SK-N-SH (cell line): ENCODE measurements at regions not wholly inside any gene's neighbourhood (a gene's known extent, or its start where the extent isn't known, plus 50 kb on each side); places are given as distances from the start of the nearest gene placed in this dataset.

Source experiments
- CTCF ChIA-PET: fragments of 300-600, 350-600 bp; formaldehyde crosslinking; extraction: SDS; loops from one replicate; lab custom pipeline; 2021; lab: Yijun Ruan, JAX
- POLR2A ChIA-PET: fragments of 350-600 bp; sonication (Branson Sonifier 250); formaldehyde crosslinking; extraction: SDS; loops from one replicate; lab custom pipeline; 2020; ENCODE audit warnings: antibody characterized with exemption, inconsistent platforms; lab: Yijun Ruan, JAX
- DNase-seq: peaks from one replicate; pipeline ENCODE4 v3.0.0; 2012
- H2AFZ ChIP-seq: fragments of 200-600 bp; sonication (generic); 2 replicates; pipeline ENCODE4 v1.8.1; 2016; ENCODE audit warnings: antibody characterized with exemption, mild to moderate bottlenecking, low read depth
- H3F3A ChIP-seq: fragments of 200-600 bp; sonication (generic); replicated peaks from 2 replicates; pipeline ENCODE3; 2016; ENCODE audit warnings: antibody characterized with exemption, mild to moderate bottlenecking; ENCODE audit not compliant: insufficient read depth
- H3K27ac ChIP-seq, 2 experiments: fragments of 200-500 bp in 1 of 2; fragments of 200-600 bp in 1 of 2; sonication (Bioruptor generic) in 1 of 2; sonication (generic), shearing (Covaris generic) in 1 of 2; 2 replicates each; pipeline versions ENCODE4 v1.5.1 to v1.6.1; 2014 to 2016; ENCODE audit warnings: low read depth in 2 of 2, inconsistent platforms in 1 of 2, low read length in 1 of 2, mild to moderate bottlenecking in 1 of 2, mixed read lengths in 1 of 2
- H3K27me3 ChIP-seq: fragments of 200-600 bp; sonication (generic), shearing (Covaris generic); 2 replicates; pipeline ENCODE4 v1.6.1; 2016; ENCODE audit warnings: mixed run types; ENCODE audit not compliant: insufficient read depth
- H3K36me3 ChIP-seq, 2 experiments: fragments of 200-500 bp in 1 of 2; fragments of 200-600 bp in 1 of 2; sonication (Bioruptor generic) in 1 of 2; sonication (generic) in 1 of 2; replicated peaks in 1 of 2; 2 replicates each; pipeline versions ENCODE3 to v1.5.1; 2014 to 2016; ENCODE audit warnings: low read length in 1 of 2, mild to moderate bottlenecking in 1 of 2; ENCODE audit not compliant: insufficient read depth in 2 of 2, control insufficient read depth in 1 of 2
- H3K4me1 ChIP-seq, 2 experiments: fragments of 200-500 bp in 1 of 2; fragments of 200-600 bp in 1 of 2; sonication (Bioruptor generic) in 1 of 2; sonication (generic), shearing (Covaris generic) in 1 of 2; 2 replicates each; pipeline versions ENCODE4 v1.5.1 to v1.6.1; 2014 to 2016; ENCODE audit warnings: low read depth in 1 of 2, low read length in 1 of 2, mixed run types in 1 of 2; ENCODE audit not compliant: insufficient read depth in 2 of 2, control insufficient read depth in 1 of 2
- H3K4me2 ChIP-seq: fragments of 200-600 bp; sonication (generic), shearing (Covaris generic); 2 replicates; pipeline ENCODE4 v1.6.1; 2017; ENCODE audit warnings: mixed run types
- H3K4me3 ChIP-seq, 2 experiments: fragments of 200-500 bp in 1 of 2; fragments of 200-600 bp in 1 of 2; sonication (Bioruptor generic) in 1 of 2; sonication (generic), shearing (Covaris generic) in 1 of 2; 2 replicates each; pipeline versions ENCODE4 v1.5.1 to v1.8.1; 2014 to 2016; ENCODE audit warnings: low read depth in 2 of 2, inconsistent platforms in 1 of 2, low read length in 1 of 2, mild to moderate bottlenecking in 1 of 2, mixed read lengths in 1 of 2, moderate library complexity in 1 of 2
- H3K79me2 ChIP-seq: fragments of 200-600 bp; sonication (generic); 2 replicates; pipeline ENCODE4 v1.8.1; 2017; ENCODE audit warnings: mild to moderate bottlenecking; ENCODE audit not compliant: insufficient read depth
- H3K9ac ChIP-seq: fragments of 200-600 bp; sonication (generic); 2 replicates; pipeline ENCODE4 v1.6.1; 2017; ENCODE audit warnings: mixed run types
- H3K9me2 ChIP-seq: fragments of 200-600 bp; sonication (generic); 2 replicates; pipeline ENCODE4 v1.6.1; 2017; ENCODE audit warnings: mixed run types
- H3K9me3 ChIP-seq: fragments of 200-600 bp; sonication (generic); 2 replicates; pipeline ENCODE4 v1.6.1; 2017; ENCODE audit warnings: mixed run types, mild to moderate bottlenecking, moderate library complexity
- H4K20me1 ChIP-seq: fragments of 200-600 bp; sonication (generic); 2 replicates; pipeline ENCODE4 v1.6.1; 2017; ENCODE audit warnings: mild to moderate bottlenecking, mixed run types; ENCODE audit not compliant: insufficient read depth
- ELF1 ChIP-seq: IDR thresholded peaks from 2 replicates; pipeline ENCODE4 v1.4.0; 2012
- FOXJ3 ChIP-seq: sonication (generic); formaldehyde crosslinking; IDR thresholded peaks from 2 replicates; pipeline ENCODE4 v1.5.1; 2020; ENCODE audit warnings: mild to moderate bottlenecking, missing genetic modification reagents
- GABPA ChIP-seq: IDR thresholded peaks from 2 replicates; pipeline ENCODE4 v1.4.0; 2012; ENCODE audit warnings: low read depth, mild to moderate bottlenecking
- JUND ChIP-seq: IDR thresholded peaks from 2 replicates; pipeline ENCODE4 v1.4.0; 2012
- NFIC ChIP-seq: IDR thresholded peaks from 2 replicates; pipeline ENCODE4 v1.4.0; 2012; ENCODE audit warnings: borderline replicate concordance
- NRF1 ChIP-seq: IDR thresholded peaks from 2 replicates; pipeline ENCODE4 v1.6.1; 2012; ENCODE audit warnings: low read depth, mild to moderate bottlenecking, low read length
- PBX3 ChIP-seq: IDR thresholded peaks from 2 replicates; pipeline ENCODE4; 2012
- RAD21 ChIP-seq: IDR thresholded peaks from 2 replicates; pipeline ENCODE4 v1.6.1; 2012; ENCODE audit warnings: mild to moderate bottlenecking, low read length
- REST ChIP-seq: IDR thresholded peaks from 2 replicates; pipeline ENCODE4 v1.6.1; 2012; ENCODE audit warnings: mild to moderate bottlenecking, low read depth, low read length, moderate library complexity
- TCF12 ChIP-seq: IDR thresholded peaks from 2 replicates; pipeline ENCODE4 v1.4.0; 2012
- USF1 ChIP-seq: IDR thresholded peaks from 2 replicates; pipeline ENCODE4 v1.4.0; 2012; ENCODE audit warnings: low read depth, borderline replicate concordance
- ZBTB33 ChIP-seq: IDR thresholded peaks from 2 replicates; pipeline ENCODE4 v1.4.0; 2012; ENCODE audit warnings: low read depth, borderline replicate concordance
- WGBS: methylation state at CpG from one replicate; pipeline ENCODE4 v1.1.6; 2017; ENCODE audit warnings: low lambda C conversion rate; 5-methylcytosine and 5-hydroxymethylcytosine counted together

- TF ChIP-seq ZBTB33 (no peak), NRF1 (no peak), RAD21 (no peak), FOXJ3 (CRISPR knock-in tag) (no peak), PBX3 (no peak), NFIC (no peak), JUND (no peak), ELF1 (no peak), REST (no peak), GABPA (no peak), TCF12 (no peak), USF1 (no peak)
- 89% methylated on average over 2 of the region's 2 CpGs for WGBS
- H3K36me3 ChIP-seq = no peaks in the 10 kb centered on the region
- peak overlapping the region in 1 of 2 experiments; percentile 48; a peak in 1 of 4 replicates for H3K27ac ChIP-seq
- H3K79me2 ChIP-seq = no peaks in the 10 kb centered on the region
- CTCF ChIA-PET = interaction anchor here (0.9 to 3.6 kb wide), 2 partner anchors 15 to 662 kb away, joined by 5 to 13 read pairs; no protein-coding TSS in a partner anchor
- H3F3A ChIP-seq = no peaks in the 10 kb centered on the region
- H3K9me3 ChIP-seq = no peaks in the 10 kb centered on the region
- no peak overlapping the region for H3K9ac ChIP-seq
- H3K9me2 ChIP-seq = no peaks in the 10 kb centered on the region
- H3K27me3 ChIP-seq = no peaks in the 10 kb centered on the region
- no peaks in the 10 kb centered on the region for H4K20me1 ChIP-seq
- no peak for DNase-seq
- H3K4me2 ChIP-seq = no peak overlapping the region
- H2AFZ ChIP-seq = no peak overlapping the region
- no peak overlapping the region for H3K4me3 ChIP-seq
- POLR2A ChIA-PET = no interaction called here
- H3K4me1 ChIP-seq = no peaks in the 10 kb centered on the region; a peak in 2 of 4 replicates
These were observed 149.2 kb upstream of the GAS1 start for GRCh38 chr9:87096506-87096905.
